Neuronal stem cell (in vitro differentiated cells): ENCODE measurements at regions not wholly inside any gene's neighbourhood (a gene's known extent, or its start where the extent isn't known, plus 50 kb on each side); places are given as distances from the start of the nearest gene placed in this dataset.
"Not testable (repeated sequence)": the region's sequence is repeated elsewhere in the genome, so short reads cannot be mapped to it uniquely, and the experiment has no call there.

ENCODE experiments used
- DNase-seq: peaks from one replicate; pipeline ENCODE4 v3.0.0-alpha.2; 2013; ENCODE audit warnings: low spot score
- H2AFZ ChIP-seq: one replicate; pipeline ENCODE4 v1.6.1; 2013; ENCODE audit warnings: mild to moderate bottlenecking, low read length, inconsistent platforms
- H2AK5ac ChIP-seq: 2 replicates; pipeline ENCODE4 v1.6.1; 2013; ENCODE audit warnings: low read depth, mild to moderate bottlenecking, inconsistent platforms, low read length, moderate library complexity, mixed read lengths
- H2BK120ac ChIP-seq: 2 replicates; pipeline ENCODE4 v1.6.1; 2013; ENCODE audit warnings: low read depth, mild to moderate bottlenecking, inconsistent platforms, low read length, moderate library complexity, mixed read lengths
- H2BK12ac ChIP-seq: one replicate; pipeline ENCODE4 v1.6.1; 2013; ENCODE audit warnings: low read length, inconsistent platforms
- H2BK15ac ChIP-seq: 2 replicates; pipeline ENCODE4 v1.6.1; 2013; ENCODE audit warnings: mild to moderate bottlenecking, low read length, inconsistent platforms, mixed read lengths
- H2BK5ac ChIP-seq: one replicate; pipeline ENCODE4 v1.6.1; 2013; ENCODE audit warnings: inconsistent platforms, mild to moderate bottlenecking, low read length, moderate library complexity
- H3K14ac ChIP-seq: one replicate; pipeline ENCODE4 v1.6.1; 2013; ENCODE audit warnings: low read length, inconsistent platforms
- H3K18ac ChIP-seq: 2 replicates; pipeline ENCODE4 v1.6.1; 2013; ENCODE audit warnings: low read length, inconsistent platforms
- H3K23ac ChIP-seq: 2 replicates; pipeline ENCODE4 v1.6.1; 2013; ENCODE audit warnings: low read depth, mild to moderate bottlenecking, mixed read lengths, low read length, inconsistent platforms; ENCODE audit not compliant: poor library complexity
- H3K27ac ChIP-seq: replicated peaks from 3 replicates; pipeline ENCODE4 v1.5.1; 2013; ENCODE audit warnings: low read length, inconsistent platforms
- H3K27me3 ChIP-seq, 3 experiments: 2 replicates each; pipeline ENCODE4 v1.6.1; 2013; ENCODE audit warnings: low read length in 3 of 3, mild to moderate bottlenecking in 2 of 3, inconsistent platforms in 1 of 3, low read depth in 1 of 3, mixed read lengths in 1 of 3, moderate library complexity in 1 of 3; ENCODE audit not compliant: control insufficient read depth in 3 of 3, insufficient read depth in 3 of 3
- H3K36me3 ChIP-seq, 2 donors: replicated peaks in 1 of 2; 2 replicates each; pipeline ENCODE4 v1.6.1; 2013; ENCODE audit warnings: low read length in 2 of 2; ENCODE audit not compliant: control insufficient read depth in 2 of 2, insufficient read depth in 2 of 2
- H3K4ac ChIP-seq: 2 replicates; pipeline ENCODE4 v1.6.1; 2013; ENCODE audit warnings: inconsistent platforms, mild to moderate bottlenecking, low read length, moderate library complexity
- H3K4me1 ChIP-seq, 2 donors: 1 replicate in 1 of 2; 2 replicates in 1 of 2; pipeline ENCODE4 v1.6.1; 2013; ENCODE audit warnings: low read length in 2 of 2, low read depth in 1 of 2; ENCODE audit not compliant: control insufficient read depth in 2 of 2, insufficient read depth in 1 of 2
- H3K4me2 ChIP-seq: one replicate; pipeline ENCODE4 v1.6.1; 2013; ENCODE audit warnings: mild to moderate bottlenecking, low read length, inconsistent platforms; ENCODE audit not compliant: insufficient read depth, poor library complexity, severe bottlenecking
- H3K4me3 ChIP-seq, 2 donors: 2 replicates each; pipeline ENCODE4 v1.5.1; 2013; ENCODE audit warnings: low read length in 2 of 2, mild to moderate bottlenecking in 2 of 2, inconsistent platforms in 1 of 2, moderate library complexity in 1 of 2
- H3K79me1 ChIP-seq: one replicate; pipeline ENCODE4 v1.6.1; 2013; ENCODE audit warnings: low read depth, mild to moderate bottlenecking, inconsistent platforms, low read length, moderate library complexity
- H3K9ac ChIP-seq: one replicate; pipeline ENCODE4 v1.6.1; 2013; ENCODE audit warnings: mild to moderate bottlenecking, low read depth, low read length, inconsistent platforms; ENCODE audit not compliant: poor library complexity
- H3K9me3 ChIP-seq, 2 donors: replicated peaks in 1 of 2; 2 replicates each; pipeline versions ENCODE3 to v1.6.1; 2013; ENCODE audit warnings: low read length in 2 of 2, mild to moderate bottlenecking in 2 of 2, inconsistent platforms in 1 of 2, low read depth in 1 of 2, mixed read lengths in 1 of 2, moderate library complexity in 1 of 2; ENCODE audit not compliant: control insufficient read depth in 2 of 2, insufficient read depth in 1 of 2
- H4K8ac ChIP-seq: one replicate; pipeline ENCODE4 v1.6.1; 2013; ENCODE audit warnings: low read depth, mild to moderate bottlenecking, inconsistent platforms, low read length, moderate library complexity
- H4K91ac ChIP-seq: one replicate; pipeline ENCODE4 v1.6.1; 2013; ENCODE audit warnings: low read length, low read depth, mild to moderate bottlenecking, inconsistent platforms; ENCODE audit not compliant: poor library complexity
- WGBS, 2 donors: extraction: QIAGEN DNeasy Blood & Tissue Kit; methylation state at CpG; one replicate each; pipeline ENCODE4 v1.1.7; 2013; ENCODE audit warnings: missing lambda C conversion rate in 2 of 2, mixed read lengths in 1 of 2; ENCODE audit not compliant: insufficient read length in 2 of 2, insufficient replicate concordance in 1 of 2; ENCODE audit errors: extremely low coverage in 2 of 2; 5-methylcytosine and 5-hydroxymethylcytosine counted together

- whole genome bisulfite sequencing, 2 donors = no CpG with 5 or more reads among the region's 24 CpGs
These were observed 61.5 kb upstream of the LYZL2 start for GRCh38 chr10:30690948-30691638.

GRCh38 chr10:30688456-30688855 is 58.9 kb upstream of the LYZL2 start:
- DNase-seq = no peak
- WGBS, 2 donors = no CpG with 5 or more reads among the region's 4 CpGs
- H4K91ac ChIP-seq = no peak overlapping the region

More at GRCh38 chr10:30690948-30691638, 61.5 kb upstream of the LYZL2 start:
- not testable (repeated sequence) for H4K91ac ChIP-seq, H3K27ac ChIP-seq, H3K4me3 ChIP-seq, H3K9ac ChIP-seq, H3K27me3 ChIP-seq, H3K4me2 ChIP-seq, H3K36me3 ChIP-seq, H2AK5ac ChIP-seq, H2BK120ac ChIP-seq, H2AFZ ChIP-seq, H4K8ac ChIP-seq, H2BK5ac ChIP-seq, H3K79me1 ChIP-seq, H3K23ac ChIP-seq, DNase-seq, H3K4ac ChIP-seq, H3K14ac ChIP-seq, H2BK15ac ChIP-seq, H3K4me1 ChIP-seq, H2BK12ac ChIP-seq, H3K9me3 ChIP-seq, H3K18ac ChIP-seq

GRCh38 chr10:30687698-30688213 is 58.2 kb upstream of the LYZL2 start:
- Histone ChIP-seq H2BK120ac (no peak overlapping the region), H2AFZ (no peak overlapping the region), H3K4ac (no peak overlapping the region), H2BK5ac (no peak overlapping the region), H3K36me3 (no peaks in the 10 kb centered on the region), H3K4me1 (peaks cover 0 to 3% of the 10 kb centered on the region in 2 donors), H3K18ac (no peak overlapping the region), H3K9me3 (no peaks in the 10 kb centered on the region), H3K14ac (no peak overlapping the region), H3K9ac (no peak overlapping the region), H4K91ac (no peak overlapping the region), H3K79me1 (no peaks in the 10 kb centered on the region), H3K23ac (no peak overlapping the region), H4K8ac (no peak overlapping the region), H3K4me3 (no peak overlapping the region), H3K27me3 (no peaks in the 10 kb centered on the region), H2AK5ac (no peak overlapping the region), H3K4me2 (no peak overlapping the region), H2BK12ac (no peak overlapping the region), H3K27ac (no peak overlapping the region), H2BK15ac (no peak overlapping the region)
- DNase-seq = peak; percentile 70
- no CpG with 5 or more reads among the region's 7 CpGs for WGBS, 2 donors

More at GRCh38 chr10:30688456-30688855, 58.9 kb upstream of the LYZL2 start:
- H2BK12ac ChIP-seq = no peak overlapping the region
- H2BK5ac ChIP-seq = no peak overlapping the region
- no peak overlapping the region for H3K4me2 ChIP-seq
- no peak overlapping the region for H3K9ac ChIP-seq
- no peak overlapping the region for H2BK120ac ChIP-seq
- no peak overlapping the region for H3K4me3 ChIP-seq
- H3K23ac ChIP-seq = no peak overlapping the region
- peak overlapping the region; percentile 71 for H3K14ac ChIP-seq
- no peaks in the 10 kb centered on the region for H3K9me3 ChIP-seq
- H3K4me1 ChIP-seq = peaks cover 0 to 3% of the 10 kb centered on the region in 2 donors
- no peak overlapping the region for H3K4ac ChIP-seq
- H3K36me3 ChIP-seq = no peaks in the 10 kb centered on the region
- H2AFZ ChIP-seq = peak overlapping the region; percentile 3
- H4K8ac ChIP-seq = no peak overlapping the region
- H3K27ac ChIP-seq = no peak overlapping the region
- H3K27me3 ChIP-seq = no peaks in the 10 kb centered on the region
- H3K79me1 ChIP-seq = no peaks in the 10 kb centered on the region
- H2BK15ac ChIP-seq = no peak overlapping the region
- H2AK5ac ChIP-seq = no peak overlapping the region
- H3K18ac ChIP-seq = no peak overlapping the region

DNA sequence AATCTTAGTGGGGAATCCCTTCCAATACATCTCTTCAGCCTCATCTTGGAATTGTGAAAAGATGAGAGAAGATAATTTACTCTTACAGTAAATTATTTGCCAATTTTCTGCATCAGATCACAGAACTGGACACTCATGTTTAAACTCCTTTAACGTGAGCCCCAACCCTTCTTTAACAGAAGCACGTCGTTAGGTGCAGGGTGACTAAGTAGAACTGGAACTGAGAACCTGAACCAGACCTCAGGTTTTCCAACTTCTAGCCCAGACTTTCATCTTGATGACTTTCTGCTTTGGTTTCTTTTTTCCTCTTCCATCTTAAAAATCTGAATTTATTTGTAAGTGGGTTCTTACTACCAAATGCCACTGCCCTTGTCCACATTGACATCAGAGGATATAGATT is 57.2 kb upstream of the LYZL2 start:
- Histone ChIP-seq H3K9me3 (no peaks in the 10 kb centered on the region), H3K79me1 (no peaks in the 10 kb centered on the region), H3K18ac (no peak overlapping the region), H3K36me3 (no peaks in the 10 kb centered on the region), H2BK15ac (no peak overlapping the region), H3K4me3 (no peak overlapping the region), H3K4me2 (no peak overlapping the region), H3K14ac (no peak overlapping the region), H3K23ac (no peak overlapping the region), H2BK120ac (no peak overlapping the region), H3K4ac (no peak overlapping the region), H2AK5ac (no peak overlapping the region), H3K27me3 (no peaks in the 10 kb centered on the region), H2AFZ (no peak overlapping the region), H4K8ac (no peak overlapping the region), H3K4me1 (peaks cover 0 to 3% of the 10 kb centered on the region in 2 donors), H3K27ac (no peak overlapping the region), H2BK12ac (no peak overlapping the region), H4K91ac (no peak overlapping the region), H2BK5ac (no peak overlapping the region), H3K9ac (no peak overlapping the region)
- WGBS, 2 donors = no CpG with 5 or more reads among the region's 3 CpGs
- DNase-seq = no peak
